H1 (cell line): ENCODE measurements at regions not wholly inside any gene's neighbourhood (a gene's known extent, or its start where the extent isn't known, plus 50 kb on each side); places are given as distances from the start of the nearest gene placed in this dataset.

ENCODE experiments used
- CTCF ChIA-PET: fragments of 300-600 bp; sonication (Branson Sonifier 250); formaldehyde crosslinking; loops from one replicate; lab custom pipeline; 2021; ENCODE audit not compliant: partially characterized antibody; lab: Charles Lee
- POLR2A ChIA-PET: fragments of 300-600 bp; sonication (Branson Sonifier 250); formaldehyde crosslinking; loops from one replicate; lab custom pipeline; 2021; ENCODE audit warnings: inconsistent platforms; ENCODE audit not compliant: partially characterized antibody; lab: Charles Lee
- DNase-seq, 2 experiments: peaks; one replicate each; pipeline versions ENCODE4 v3.0.0 to v3.0.0-alpha.2; 2010 to 2022; ENCODE audit warnings: low spot score in 2 of 2, low read depth in 1 of 2, mixed read lengths in 1 of 2
- FAIRE-seq: peaks from 2 replicates; lab custom pipeline; 2011; peaks lifted over from hg19 to GRCh38; lab: Jason Lieb, UNC
- H2AFZ ChIP-seq: 2 replicates; pipeline ENCODE4 v1.8.1; 2012; ENCODE audit warnings: low read length, inconsistent platforms
- H2AK5ac ChIP-seq: 2 replicates; pipeline ENCODE4 v1.6.1; 2013; ENCODE audit warnings: low read depth, low read length
- H2BK120ac ChIP-seq: replicated peaks from 2 replicates; pipeline ENCODE3; 2013; ENCODE audit warnings: low read depth, low read length, inconsistent platforms
- H2BK12ac ChIP-seq: 2 replicates; pipeline ENCODE4 v1.6.1; 2013; ENCODE audit warnings: low read depth, low read length
- H2BK15ac ChIP-seq: 2 replicates; pipeline ENCODE4 v1.6.1; 2013; ENCODE audit warnings: low read length
- H2BK20ac ChIP-seq: 2 replicates; pipeline ENCODE4 v1.6.1; 2013; ENCODE audit warnings: low read length
- H2BK5ac ChIP-seq: 2 replicates; pipeline ENCODE4 v1.6.1; 2013; ENCODE audit warnings: low read depth, low read length
- H3K14ac ChIP-seq: 2 replicates; pipeline ENCODE4 v1.6.1; 2013; ENCODE audit warnings: inconsistent platforms; ENCODE audit not compliant: insufficient read length
- H3K18ac ChIP-seq: 2 replicates; pipeline ENCODE4 v1.6.1; 2013; ENCODE audit warnings: low read length; ENCODE audit errors: extremely low read depth
- H3K23ac ChIP-seq: 2 replicates; pipeline ENCODE4 v1.6.1; 2013; ENCODE audit warnings: inconsistent platforms; ENCODE audit not compliant: insufficient read length
- H3K23me2 ChIP-seq: 2 replicates; pipeline ENCODE4 v1.6.1; 2013; ENCODE audit warnings: low read depth, low read length
- H3K27ac ChIP-seq: 2 replicates; pipeline ENCODE4 v1.6.1; 2011; ENCODE audit warnings: low read depth, low read length, inconsistent platforms
- H3K27me3 ChIP-seq, 4 experiments: replicated peaks in 1 of 4; 1 replicate in 1 of 4; 2 replicates in 3 of 4; pipeline versions ENCODE4 v1.6.1 to v1.8.1; 2011 to 2013; ENCODE audit warnings: low read length in 3 of 4, mild to moderate bottlenecking in 3 of 4, inconsistent platforms in 2 of 4, mixed read lengths in 2 of 4, moderate library complexity in 1 of 4; ENCODE audit not compliant: control insufficient read depth in 3 of 4, insufficient read depth in 3 of 4; ENCODE audit errors: extremely low read depth in 1 of 4
- H3K36me3 ChIP-seq, 4 experiments: 2 replicates each; pipeline versions ENCODE4 v1.6.1 to v1.8.1; 2011 to 2013; ENCODE audit warnings: mild to moderate bottlenecking in 4 of 4, low read length in 3 of 4, moderate library complexity in 2 of 4, control low read depth in 1 of 4, inconsistent platforms in 1 of 4; ENCODE audit not compliant: insufficient read depth in 4 of 4, control insufficient read depth in 2 of 4
- H3K4ac ChIP-seq: replicated peaks from 2 replicates; pipeline ENCODE3; 2013; ENCODE audit warnings: low read length, low read depth, mixed read lengths, inconsistent platforms; ENCODE audit not compliant: insufficient read length
- H3K4me1 ChIP-seq, 4 experiments: replicated peaks in 1 of 4; 1 replicate in 1 of 4; 2 replicates in 3 of 4; pipeline versions ENCODE4 v1.6.1 to v1.8.1; 2011 to 2013; ENCODE audit warnings: low read length in 3 of 4, inconsistent platforms in 2 of 4, mixed read lengths in 1 of 4; ENCODE audit not compliant: insufficient read depth in 4 of 4, control insufficient read depth in 3 of 4
- H3K4me2 ChIP-seq, 2 experiments: 2 replicates each; pipeline versions ENCODE4 v1.6.1 to v1.8.1; 2011 to 2013; ENCODE audit warnings: low read depth in 2 of 2, low read length in 2 of 2, control low read depth in 1 of 2, inconsistent platforms in 1 of 2, mild to moderate bottlenecking in 1 of 2; ENCODE audit not compliant: insufficient read depth in 1 of 2
- H3K4me3 ChIP-seq, 4 experiments: fragments of 200-600, 300-600 bp in 1 of 4; sonication (generic), shearing (Covaris generic), sonication (Bioruptor Twin) in 1 of 4; 2 replicates each; pipeline versions ENCODE4 v1.5.1 to v1.8.1; 2011 to 2016; ENCODE audit warnings: low read length in 4 of 4, low read depth in 3 of 4, control low read depth in 2 of 4, inconsistent platforms in 2 of 4, mild to moderate bottlenecking in 2 of 4, mixed read lengths in 1 of 4, moderate library complexity in 1 of 4; ENCODE audit not compliant: insufficient read depth in 2 of 4; ENCODE audit errors: extremely low read depth in 1 of 4
- H3K56ac ChIP-seq: replicated peaks from 2 replicates; pipeline ENCODE3; 2013; ENCODE audit warnings: low read depth, mild to moderate bottlenecking, mixed read lengths, low read length, inconsistent platforms; ENCODE audit not compliant: insufficient read length
- H3K79me1 ChIP-seq: 2 replicates; pipeline ENCODE4 v1.6.1; 2013; ENCODE audit warnings: low read depth, low read length, control low read depth
- H3K79me2 ChIP-seq, 2 experiments: 2 replicates each; pipeline versions ENCODE4 v1.6.1 to v1.8.1; 2012 to 2013; ENCODE audit warnings: low read length in 2 of 2, mild to moderate bottlenecking in 2 of 2, inconsistent platforms in 1 of 2; ENCODE audit not compliant: insufficient read depth in 2 of 2, control insufficient read depth in 1 of 2
- H3K9ac ChIP-seq, 4 experiments: replicated peaks in 1 of 4; 1 replicate in 1 of 4; 2 replicates in 3 of 4; pipeline versions ENCODE4 v1.6.1 to v1.8.1; 2011 to 2013; ENCODE audit warnings: low read depth in 3 of 4, low read length in 3 of 4, control low read depth in 2 of 4, mild to moderate bottlenecking in 2 of 4, moderate library complexity in 2 of 4, inconsistent platforms in 1 of 4; ENCODE audit errors: extremely low read depth in 1 of 4
- H3K9me3 ChIP-seq, 2 experiments: 2 replicates each; pipeline versions ENCODE4 v1.6.1 to v1.8.1; 2012 to 2013; ENCODE audit warnings: mild to moderate bottlenecking in 2 of 2, moderate library complexity in 2 of 2, control low read depth in 1 of 2, inconsistent platforms in 1 of 2, low read depth in 1 of 2, low read length in 1 of 2, mixed read lengths in 1 of 2; ENCODE audit not compliant: insufficient read depth in 2 of 2
- H4K20me1 ChIP-seq, 2 experiments: replicated peaks in 1 of 2; 2 replicates each; pipeline versions ENCODE3 to v1.8.1; 2011 to 2013; ENCODE audit warnings: inconsistent platforms in 2 of 2, low read length in 2 of 2, mild to moderate bottlenecking in 1 of 2; ENCODE audit not compliant: insufficient read depth in 2 of 2, control insufficient read depth in 1 of 2
- H4K5ac ChIP-seq: 2 replicates; pipeline ENCODE4 v1.6.1; 2013; ENCODE audit warnings: low read length, low read depth, mixed read lengths, inconsistent platforms; ENCODE audit not compliant: insufficient read length
- H4K8ac ChIP-seq: 2 replicates; pipeline ENCODE4 v1.8.0; 2013; ENCODE audit warnings: mild to moderate bottlenecking, moderate library complexity, low read length, inconsistent platforms; ENCODE audit not compliant: insufficient read depth; ENCODE audit errors: extremely low read depth
- H4K91ac ChIP-seq: replicated peaks from 2 replicates; pipeline ENCODE3; 2013; ENCODE audit warnings: low read length, mixed read lengths, inconsistent platforms; ENCODE audit not compliant: insufficient read length
- BRCA1 ChIP-seq: IDR thresholded peaks from 2 replicates; pipeline ENCODE4 v1.6.1; 2012; ENCODE audit warnings: low read depth, low read length, improper control_type of control experiment
- CBX8 ChIP-seq: fragments of 300-800, 300-1000 bp; sonication (generic); IDR thresholded peaks from 2 replicates; pipeline ENCODE4 v1.7.1; 2016; ENCODE audit warnings: low read depth, low read length, borderline replicate concordance
- CTCF ChIP-seq, 3 experiments: IDR thresholded peaks; 1 replicate in 2 of 3; 2 replicates in 1 of 3; pipeline versions ENCODE4 v1.5.1 to v1.6.1; 2011; ENCODE audit warnings: low read length in 3 of 3, mild to moderate bottlenecking in 3 of 3, inconsistent platforms in 2 of 3, low read depth in 1 of 3, moderate library complexity in 1 of 3; ENCODE audit not compliant: insufficient read depth in 1 of 3; ENCODE audit errors: control extremely low read depth in 1 of 3
- EP300 ChIP-seq, 2 experiments: IDR thresholded peaks; 1 replicate in 1 of 2; 2 replicates in 1 of 2; pipeline ENCODE4 v1.6.1; 2011 to 2012; ENCODE audit warnings: low read depth in 2 of 2, low read length in 2 of 2, mild to moderate bottlenecking in 2 of 2, borderline replicate concordance in 1 of 2, inconsistent platforms in 1 of 2, moderate library complexity in 1 of 2
- JUND ChIP-seq: IDR thresholded peaks from 2 replicates; pipeline ENCODE4 v1.6.1; 2011; ENCODE audit warnings: mild to moderate bottlenecking, improper control_type of control experiment, low read length
- RFX5 ChIP-seq: IDR thresholded peaks from 2 replicates; pipeline ENCODE4 v1.6.1; 2011; ENCODE audit warnings: low read depth, low read length, improper control_type of control experiment, borderline replicate concordance
- SIN3A ChIP-seq, 2 experiments: IDR thresholded peaks in 1 of 2; conservative IDR thresholded peaks in 1 of 2; 2 replicates each; pipeline ENCODE4 v1.6.1; 2011 to 2012; ENCODE audit warnings: low read length in 2 of 2, improper control_type of control experiment in 1 of 2, low read depth in 1 of 2, mild to moderate bottlenecking in 1 of 2
- TAF7 ChIP-seq: optimal IDR thresholded peaks from 2 replicates; pipeline ENCODE3; 2011; ENCODE audit warnings: low read depth, mild to moderate bottlenecking, inconsistent platforms, low read length, moderate library complexity, borderline replicate concordance
- WGBS, 2 experiments: shearing (Covaris generic) in 1 of 2; methylation state at CpG; one replicate each; pipeline versions ENCODE4 v1.1.6 to v1.1.7; 2013 to 2015; ENCODE audit warnings: low lambda C conversion rate in 2 of 2, mixed read lengths in 2 of 2, inconsistent platforms in 1 of 2, low coverage in 1 of 2, missing lambda C conversion rate in 1 of 2; ENCODE audit not compliant: insufficient replicate concordance in 2 of 2, insufficient coverage in 1 of 2, insufficient read length in 1 of 2; ENCODE audit errors: extremely low coverage in 1 of 2, missing lambda C conversion rate in 1 of 2; 5-methylcytosine and 5-hydroxymethylcytosine counted together

- H3K4me3 ChIP-seq, result no peak overlapping the region
- no peaks in the 10 kb centered on the region for H4K20me1 ChIP-seq
- H3K4me1 ChIP-seq, result no peaks in the 10 kb centered on the region
- H4K8ac ChIP-seq, result no peak overlapping the region
- peaks cover 18 to 19% of the 10 kb centered on the region in 2 experiments for H3K9me3 ChIP-seq
- no peak for DNase-seq
- H3K56ac ChIP-seq, result no peak overlapping the region
- H2BK120ac ChIP-seq, result no peak overlapping the region
- no peak overlapping the region for H3K9ac ChIP-seq
- H2BK15ac ChIP-seq, result no peak overlapping the region
- no peak overlapping the region for H2BK12ac ChIP-seq
- 94% methylated on average over 4 of the region's 4 CpGs; no CpG with 5 or more reads in 1 of the 2 experiments for WGBS, 2 experiments
- H2BK20ac ChIP-seq, result no peak overlapping the region
- no peak overlapping the region for H2AK5ac ChIP-seq
- no peaks in the 10 kb centered on the region for H3K79me1 ChIP-seq
- no peak overlapping the region for H3K4me2 ChIP-seq
- H2AFZ ChIP-seq, result no peak overlapping the region
- H3K23me2 ChIP-seq, result no peaks in the 10 kb centered on the region
- H3K18ac ChIP-seq, result no peak overlapping the region
- no peak overlapping the region for H3K27ac ChIP-seq
- no peak overlapping the region for H3K14ac ChIP-seq
- FAIRE-seq, result no peak
- CTCF ChIA-PET, result no interaction called here
- no peak overlapping the region for H3K23ac ChIP-seq
- no peak overlapping the region for H3K4ac ChIP-seq
- no peaks in the 10 kb centered on the region for H3K27me3 ChIP-seq
- peaks cover 0 to 3% (median 0%) of the 10 kb centered on the region in 4 experiments; a peak in 1 of 8 replicates for H3K36me3 ChIP-seq
- H4K5ac ChIP-seq, result no peak overlapping the region
- POLR2A ChIA-PET, result no interaction called here
- no peaks in the 10 kb centered on the region for H3K79me2 ChIP-seq
- no peak overlapping the region for H4K91ac ChIP-seq
- TF ChIP-seq SIN3A (conservative IDR thresholded peaks at IDR 0.05 in 1 of 2, IDR thresholded peaks at IDR 0.05 in 1 of 2; ENCODE audit: low read depth in 1 of 2, low read length in 2 of 2) (no peak), CTCF (IDR thresholded peaks at IDR 0.05; ENCODE audit: control extremely low read depth in 1 of 3, insufficient read depth in 1 of 3, low read depth in 1 of 3, low read length in 3 of 3) (no peak), RFX5 (no peak), JUND (no peak), EP300 (IDR thresholded peaks at IDR 0.05; ENCODE audit: borderline replicate concordance in 1 of 2, low read depth in 2 of 2, low read length in 2 of 2) (no peak), BRCA1 (no peak), CBX8 (no peak), TAF7 (no peak)
- TF ChIP-seq, all 59 proteins: peak for 0
- no peak overlapping the region for H2BK5ac ChIP-seq
Measured at GRCh38 chr2:82501217-82501616, 1957.9 kb downstream of the SUCLG1 start.
